ENCODE measurements at regions not wholly inside any gene's neighbourhood (a gene's known extent, or its start where the extent isn't known, plus 50 kb on each side); places are given as distances from the start of the nearest gene placed in this dataset. TPM values are rescaled to one million over a fixed set of nuclear protein-coding genes. Genes with fewer than 3 reads are reported as not detected.
"Not testable (repeated sequence)": the region's sequence is repeated elsewhere in the genome, so short reads cannot be mapped to it uniquely, and the experiment has no call there.

DNA sequence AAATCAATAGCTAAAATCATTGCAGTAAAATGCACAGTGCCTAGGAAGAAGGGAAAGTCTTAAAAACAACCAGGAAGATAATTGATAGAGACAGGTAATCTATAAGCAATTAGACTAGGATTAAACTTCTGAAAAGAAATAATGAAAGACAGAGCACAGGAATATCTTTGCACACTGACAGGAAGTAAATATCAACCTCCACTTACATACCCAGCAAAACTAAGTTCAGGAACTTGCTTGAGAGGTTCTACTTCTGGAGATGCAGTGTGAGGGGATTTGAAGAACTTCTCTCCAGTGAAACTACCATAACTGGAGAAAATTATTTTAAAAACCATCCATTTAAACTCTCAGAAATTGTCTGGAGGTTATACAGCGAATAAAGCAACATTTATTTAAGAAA is 104.1 kb downstream of the EHF start:
- H3K36me3 ChIP-seq (ENCODE audit: control insufficient read depth, insufficient read depth, low read length), result no peaks in the 10 kb centered on the region
- no CpG with 5 or more reads among the region's 1 CpG for WGBS (ENCODE audit: insufficient coverage)

DNA sequence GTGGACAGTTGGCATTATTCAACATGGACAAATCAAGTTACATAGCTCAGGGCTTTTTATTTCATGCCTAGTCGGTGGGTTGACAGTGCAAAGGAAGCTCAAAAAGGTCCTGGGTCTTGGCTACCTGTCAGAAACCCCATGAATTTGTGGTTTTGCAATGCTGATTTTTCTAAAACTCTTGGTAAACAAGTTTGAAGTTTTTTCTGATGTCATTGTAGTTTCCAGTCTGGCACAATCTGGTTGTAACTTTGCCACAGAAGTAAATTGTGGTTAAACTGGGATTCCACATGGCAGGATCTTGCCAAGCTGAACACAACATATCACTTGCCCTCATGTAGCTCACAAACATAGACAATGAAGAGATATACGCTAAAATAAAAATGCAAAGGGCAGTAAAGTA is 100.8 kb downstream of the EHF start:
- H3K9me3 ChIP-seq (ENCODE audit: control insufficient read depth, insufficient read depth, low read length), result no peaks in the 10 kb centered on the region
- 83% methylated on average over 1 of the region's 2 CpGs for WGBS (ENCODE audit: insufficient coverage)

More for the DNA sequence above, 104.1 kb downstream of the EHF start:
- H3K27me3 ChIP-seq (ENCODE audit: control insufficient read depth, insufficient read depth, low read length), result no peaks in the 10 kb centered on the region
- H3K4me1 ChIP-seq (ENCODE audit: control insufficient read depth, insufficient read depth, low read length), result no peaks in the 10 kb centered on the region
- no peak overlapping the region for H3K27ac ChIP-seq (ENCODE audit: low read depth, low read length)
- no peak overlapping the region for H3K4me3 ChIP-seq (ENCODE audit: low read depth, low read length)
- no peak for DNase-seq (ENCODE audit: low read depth in 4 of 6, low spot score in 6 of 6)
- no peaks in the 10 kb centered on the region for H3K9me3 ChIP-seq (ENCODE audit: control insufficient read depth, insufficient read depth, low read length)

DNA sequence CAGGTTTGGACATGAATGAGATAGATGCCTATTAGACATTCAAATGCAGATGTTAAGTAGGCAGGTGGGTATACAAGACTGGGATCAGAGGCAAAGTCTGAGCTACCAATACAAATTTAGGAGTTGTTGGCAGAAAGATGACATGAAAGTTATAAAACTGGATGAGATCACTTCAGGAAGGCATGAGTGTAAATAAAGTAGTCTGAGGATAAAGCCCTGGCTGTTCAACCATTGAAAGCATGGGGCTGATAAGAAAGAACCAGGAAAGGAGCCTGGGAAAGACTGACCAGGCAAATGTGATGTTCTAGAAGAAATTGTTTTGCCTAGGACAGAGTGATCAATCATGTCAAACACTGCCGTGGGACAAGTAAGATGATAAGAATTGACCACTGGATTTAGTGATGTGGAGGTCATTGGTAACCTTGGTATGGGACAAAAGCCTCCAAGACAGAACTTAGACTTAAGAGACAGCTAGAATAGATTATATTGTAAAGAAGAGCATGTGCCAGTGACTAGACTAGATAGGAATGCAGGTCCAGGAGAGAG is 98.5 kb downstream of the EHF start:
- H3K4me1 ChIP-seq (ENCODE audit: control insufficient read depth, insufficient read depth, low read length), result no peaks in the 10 kb centered on the region
- WGBS (ENCODE audit: insufficient coverage), result 70% methylated on average over 1 of the region's 1 CpG
- H3K4me3 ChIP-seq (ENCODE audit: low read depth, low read length), result no peak overlapping the region
- H3K27ac ChIP-seq (ENCODE audit: low read depth, low read length), result no peak overlapping the region
- no peaks in the 10 kb centered on the region for H3K9me3 ChIP-seq (ENCODE audit: control insufficient read depth, insufficient read depth, low read length)
- H3K36me3 ChIP-seq (ENCODE audit: control insufficient read depth, insufficient read depth, low read length), result no peaks in the 10 kb centered on the region
- H3K27me3 ChIP-seq (ENCODE audit: control insufficient read depth, insufficient read depth, low read length), result no peaks in the 10 kb centered on the region
- no peak for DNase-seq (ENCODE audit: low read depth in 4 of 6, low spot score in 6 of 6)

More for the DNA sequence above, 100.8 kb downstream of the EHF start:
- no peaks in the 10 kb centered on the region for H3K4me1 ChIP-seq (ENCODE audit: control insufficient read depth, insufficient read depth, low read length)
- H3K27me3 ChIP-seq (ENCODE audit: control insufficient read depth, insufficient read depth, low read length), result no peaks in the 10 kb centered on the region
- H3K27ac ChIP-seq (ENCODE audit: low read depth, low read length), result no peak overlapping the region
- no peaks in the 10 kb centered on the region for H3K36me3 ChIP-seq (ENCODE audit: control insufficient read depth, insufficient read depth, low read length)
- no peak overlapping the region for H3K4me3 ChIP-seq (ENCODE audit: low read depth, low read length)
- no peak for DNase-seq (ENCODE audit: low read depth in 4 of 6, low spot score in 6 of 6)

DNA sequence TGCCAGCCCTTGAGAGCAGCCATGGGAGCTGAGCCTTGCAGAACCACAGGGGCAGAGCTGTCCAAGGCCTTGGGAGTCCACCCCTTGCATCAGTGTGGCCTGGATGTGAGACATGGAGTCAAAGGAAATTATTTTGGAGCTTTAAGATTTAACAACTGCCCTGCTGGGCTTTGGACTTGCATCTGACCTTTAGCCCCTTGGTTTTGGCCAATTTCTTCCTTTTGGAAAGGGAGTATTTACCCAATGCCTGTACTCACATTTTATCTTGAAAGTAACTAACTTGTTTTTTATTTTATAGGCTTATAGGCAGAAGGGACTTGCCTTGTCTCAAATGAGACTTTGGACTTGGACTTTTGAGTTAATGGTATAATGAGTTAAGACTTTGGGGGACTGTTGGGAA is 92.7 kb downstream of the EHF start:
- not testable (repeated sequence) for H3K27ac ChIP-seq (ENCODE audit: low read depth, low read length); DNase-seq (ENCODE audit: low read depth in 4 of 6, low spot score in 6 of 6); H3K4me3 ChIP-seq (ENCODE audit: low read depth, low read length); H3K4me1 ChIP-seq (ENCODE audit: control insufficient read depth, insufficient read depth, low read length); H3K27me3 ChIP-seq (ENCODE audit: control insufficient read depth, insufficient read depth, low read length); H3K36me3 ChIP-seq (ENCODE audit: control insufficient read depth, insufficient read depth, low read length)
- peaks cover 12% of the 10 kb centered on the region for H3K9me3 ChIP-seq (ENCODE audit: control insufficient read depth, insufficient read depth, low read length)

Small RNAs in the stretch of these regions (small RNA-seq; reads per million reads assigned to genes)
- gene AL359999.1 (ENCODE audit: low replicate concordance), result not detected

Measured in spinal cord (tissue), 10 donors.